ENCODE measurements at regions not wholly inside any gene's neighbourhood (a gene's known extent, or its start where the extent isn't known, plus 50 kb on each side); places are given as distances from the start of the nearest gene placed in this dataset.

DNA sequence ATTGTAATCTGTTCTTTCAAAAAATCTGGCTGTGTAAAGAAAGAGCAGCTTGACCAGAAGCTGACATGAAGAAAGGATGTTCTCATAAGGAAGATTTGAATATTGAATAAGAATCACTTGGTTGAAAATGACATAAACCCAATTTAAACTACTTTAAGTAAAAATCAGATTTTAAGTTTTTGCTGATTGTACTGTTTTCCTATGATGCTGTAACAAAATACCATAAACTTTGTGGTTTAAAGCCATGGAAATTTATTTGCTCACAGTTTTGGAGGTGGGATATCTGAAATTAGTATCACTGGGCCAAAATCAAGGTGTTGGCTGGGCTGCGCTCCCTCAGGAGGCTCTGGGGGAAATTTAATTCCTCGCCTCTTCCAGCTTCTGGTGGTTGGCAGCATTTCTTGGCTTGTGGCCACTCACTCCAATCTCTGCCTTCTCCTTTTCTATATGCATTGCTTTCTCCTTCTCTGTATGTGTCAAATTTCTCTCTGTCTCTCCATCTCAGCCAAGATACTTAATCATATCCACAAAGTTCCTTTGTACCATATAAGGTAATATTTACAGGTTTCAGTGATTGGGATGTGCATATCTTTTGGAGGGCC, 141.2 kb upstream of the ZFP64 start:
- TF ChIP-seq, protein P1, sequence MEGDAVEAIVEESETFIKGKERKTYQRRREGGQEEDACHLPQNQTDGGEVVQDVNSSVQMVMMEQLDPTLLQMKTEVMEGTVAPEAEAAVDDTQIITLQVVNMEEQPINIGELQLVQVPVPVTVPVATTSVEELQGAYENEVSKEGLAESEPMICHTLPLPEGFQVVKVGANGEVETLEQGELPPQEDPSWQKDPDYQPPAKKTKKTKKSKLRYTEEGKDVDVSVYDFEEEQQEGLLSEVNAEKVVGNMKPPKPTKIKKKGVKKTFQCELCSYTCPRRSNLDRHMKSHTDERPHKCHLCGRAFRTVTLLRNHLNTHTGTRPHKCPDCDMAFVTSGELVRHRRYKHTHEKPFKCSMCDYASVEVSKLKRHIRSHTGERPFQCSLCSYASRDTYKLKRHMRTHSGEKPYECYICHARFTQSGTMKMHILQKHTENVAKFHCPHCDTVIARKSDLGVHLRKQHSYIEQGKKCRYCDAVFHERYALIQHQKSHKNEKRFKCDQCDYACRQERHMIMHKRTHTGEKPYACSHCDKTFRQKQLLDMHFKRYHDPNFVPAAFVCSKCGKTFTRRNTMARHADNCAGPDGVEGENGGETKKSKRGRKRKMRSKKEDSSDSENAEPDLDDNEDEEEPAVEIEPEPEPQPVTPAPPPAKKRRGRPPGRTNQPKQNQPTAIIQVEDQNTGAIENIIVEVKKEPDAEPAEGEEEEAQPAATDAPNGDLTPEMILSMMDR (IDR thresholded peaks at IDR 0.05; ENCODE audit: low read depth, low read length, missing input control): no peak
- TF ChIP-seq, protein P2, sequence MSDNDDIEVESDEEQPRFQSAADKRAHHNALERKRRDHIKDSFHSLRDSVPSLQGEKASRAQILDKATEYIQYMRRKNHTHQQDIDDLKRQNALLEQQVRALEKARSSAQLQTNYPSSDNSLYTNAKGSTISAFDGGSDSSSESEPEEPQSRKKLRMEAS (IDR thresholded peaks at IDR 0.05): no peak
- TF ChIP-seq SP1 (IDR thresholded peaks at IDR 0.05) (no peak), YY1 (IDR thresholded peaks at IDR 0.05) (no peak), EGR1 (IDR thresholded peaks at IDR 0.05; ENCODE audit: low read depth in 2 of 2) (no peak), GABPA (IDR thresholded peaks at IDR 0.05 in 1 of 2, conservative IDR thresholded peaks at IDR 0.05 in 1 of 2) (no peak), TAF1 (conservative IDR thresholded peaks at IDR 0.05) (no peak), RXRA (IDR thresholded peaks at IDR 0.05) (no peak)
- TF ChIP-seq, protein P3, sequence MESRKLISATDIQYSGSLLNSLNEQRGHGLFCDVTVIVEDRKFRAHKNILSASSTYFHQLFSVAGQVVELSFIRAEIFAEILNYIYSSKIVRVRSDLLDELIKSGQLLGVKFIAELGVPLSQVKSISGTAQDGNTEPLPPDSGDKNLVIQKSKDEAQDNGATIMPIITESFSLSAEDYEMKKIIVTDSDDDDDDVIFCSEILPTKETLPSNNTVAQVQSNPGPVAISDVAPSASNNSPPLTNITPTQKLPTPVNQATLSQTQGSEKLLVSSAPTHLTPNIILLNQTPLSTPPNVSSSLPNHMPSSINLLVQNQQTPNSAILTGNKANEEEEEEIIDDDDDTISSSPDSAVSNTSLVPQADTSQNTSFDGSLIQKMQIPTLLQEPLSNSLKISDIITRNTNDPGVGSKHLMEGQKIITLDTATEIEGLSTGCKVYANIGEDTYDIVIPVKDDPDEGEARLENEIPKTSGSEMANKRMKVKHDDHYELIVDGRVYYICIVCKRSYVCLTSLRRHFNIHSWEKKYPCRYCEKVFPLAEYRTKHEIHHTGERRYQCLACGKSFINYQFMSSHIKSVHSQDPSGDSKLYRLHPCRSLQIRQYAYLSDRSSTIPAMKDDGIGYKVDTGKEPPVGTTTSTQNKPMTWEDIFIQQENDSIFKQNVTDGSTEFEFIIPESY (IDR thresholded peaks at IDR 0.05): no peak
- TF ChIP-seq, protein P4, sequence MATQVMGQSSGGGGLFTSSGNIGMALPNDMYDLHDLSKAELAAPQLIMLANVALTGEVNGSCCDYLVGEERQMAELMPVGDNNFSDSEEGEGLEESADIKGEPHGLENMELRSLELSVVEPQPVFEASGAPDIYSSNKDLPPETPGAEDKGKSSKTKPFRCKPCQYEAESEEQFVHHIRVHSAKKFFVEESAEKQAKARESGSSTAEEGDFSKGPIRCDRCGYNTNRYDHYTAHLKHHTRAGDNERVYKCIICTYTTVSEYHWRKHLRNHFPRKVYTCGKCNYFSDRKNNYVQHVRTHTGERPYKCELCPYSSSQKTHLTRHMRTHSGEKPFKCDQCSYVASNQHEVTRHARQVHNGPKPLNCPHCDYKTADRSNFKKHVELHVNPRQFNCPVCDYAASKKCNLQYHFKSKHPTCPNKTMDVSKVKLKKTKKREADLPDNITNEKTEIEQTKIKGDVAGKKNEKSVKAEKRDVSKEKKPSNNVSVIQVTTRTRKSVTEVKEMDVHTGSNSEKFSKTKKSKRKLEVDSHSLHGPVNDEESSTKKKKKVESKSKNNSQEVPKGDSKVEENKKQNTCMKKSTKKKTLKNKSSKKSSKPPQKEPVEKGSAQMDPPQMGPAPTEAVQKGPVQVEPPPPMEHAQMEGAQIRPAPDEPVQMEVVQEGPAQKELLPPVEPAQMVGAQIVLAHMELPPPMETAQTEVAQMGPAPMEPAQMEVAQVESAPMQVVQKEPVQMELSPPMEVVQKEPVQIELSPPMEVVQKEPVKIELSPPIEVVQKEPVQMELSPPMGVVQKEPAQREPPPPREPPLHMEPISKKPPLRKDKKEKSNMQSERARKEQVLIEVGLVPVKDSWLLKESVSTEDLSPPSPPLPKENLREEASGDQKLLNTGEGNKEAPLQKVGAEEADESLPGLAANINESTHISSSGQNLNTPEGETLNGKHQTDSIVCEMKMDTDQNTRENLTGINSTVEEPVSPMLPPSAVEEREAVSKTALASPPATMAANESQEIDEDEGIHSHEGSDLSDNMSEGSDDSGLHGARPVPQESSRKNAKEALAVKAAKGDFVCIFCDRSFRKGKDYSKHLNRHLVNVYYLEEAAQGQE (IDR thresholded peaks at IDR 0.05): no peak
